ENCODE measurements at regions not wholly inside any gene's neighbourhood (a gene's known extent, or its start where the extent isn't known, plus 50 kb on each side); places are given as distances from the start of the nearest gene placed in this dataset.
A peak's percentile ranks its signal among the peaks of the same experiment; 100 is the strongest.

GRCh38 chr13:89650226-89650625 is 1697.3 kb upstream of the MIR17HG start:
- no peaks in the 10 kb centered on the region for H3F3A ChIP-seq (ENCODE audit: insufficient read depth, low read depth)
- intact Hi-C loops (cut with micrococcal nuclease; ENCODE audit: unreplicated experiment): no loop called here
- TF ChIP-seq CTCF (conservative IDR thresholded peaks at IDR 0.05) (no peak), EZH2 (IDR thresholded peaks at IDR 0.05; ENCODE audit: low read depth) (no peak)
- H3K9me2 ChIP-seq (ENCODE audit: insufficient read depth): no peaks in the 10 kb centered on the region
- no peak overlapping the region for H3K4me2 ChIP-seq
- peaks cover 6% of the 10 kb centered on the region; the same call in 1 of the 2 replicates for H3K9me3 ChIP-seq (ENCODE audit: insufficient read depth, low read depth)
- ChIA-PET POLR2A (ENCODE audit: unreplicated experiment) (no interaction called here), CTCF (no interaction called here)
- DNase-seq: no peak
- no peaks in the 10 kb centered on the region for H3K79me2 ChIP-seq (ENCODE audit: low read depth)
- no peaks in the 10 kb centered on the region for H3K4me1 ChIP-seq (replicated peaks; ENCODE audit: insufficient read depth)
- H4K20me1 ChIP-seq (ENCODE audit: insufficient read depth): no peaks in the 10 kb centered on the region
- H2AFZ ChIP-seq: no peak overlapping the region
- no peak overlapping the region for H3K4me3 ChIP-seq
- H3K36me3 ChIP-seq (ENCODE audit: low read depth): no peaks in the 10 kb centered on the region
- no peaks in the 10 kb centered on the region for H3K27me3 ChIP-seq (ENCODE audit: insufficient read depth, low read depth)
- H3K27ac ChIP-seq: no peak overlapping the region
- BruUV-seq (replicated peaks): no TSS peak

DNA sequence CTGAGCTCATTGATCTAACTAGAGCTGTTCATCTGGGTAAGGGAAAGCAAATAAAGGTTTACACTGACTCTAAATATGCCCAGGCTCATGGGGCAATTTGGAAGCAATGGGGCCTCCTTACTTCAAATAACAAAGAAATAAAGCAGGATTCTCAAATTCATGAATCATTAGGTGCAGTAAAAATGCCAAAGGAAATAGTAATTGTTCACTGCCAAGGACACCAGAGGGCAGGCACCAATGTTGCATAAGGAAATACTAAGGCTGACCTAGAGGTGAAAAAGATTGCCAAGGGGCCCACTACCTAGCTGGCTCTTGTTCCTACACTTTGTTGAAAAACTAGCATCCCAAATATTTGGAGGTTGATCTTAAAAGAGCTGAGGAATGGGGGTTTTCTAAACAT is 1686.7 kb upstream of the MIR17HG start:
- CTCF ChIA-PET: no interaction called here
- no peak overlapping the region for H2AFZ ChIP-seq
- H3K27ac ChIP-seq: no peak overlapping the region
- intact Hi-C loops (cut with micrococcal nuclease; ENCODE audit: unreplicated experiment): no loop called here
- no peaks in the 10 kb centered on the region for H3K9me3 ChIP-seq (ENCODE audit: insufficient read depth, low read depth)
- H3K4me2 ChIP-seq: no peak overlapping the region
- no peaks in the 10 kb centered on the region for H3K79me2 ChIP-seq (ENCODE audit: low read depth)
- H3K9me2 ChIP-seq (ENCODE audit: insufficient read depth): no peaks in the 10 kb centered on the region; the same call in 1 of the 2 replicates
- H3K4me3 ChIP-seq: no peak overlapping the region
- no peaks in the 10 kb centered on the region for H3K4me1 ChIP-seq (replicated peaks; ENCODE audit: insufficient read depth)
- no peaks in the 10 kb centered on the region for H4K20me1 ChIP-seq (ENCODE audit: insufficient read depth)
- no peak for TF ChIP-seq CTCF (conservative IDR thresholded peaks at IDR 0.05)
- no peak for TF ChIP-seq EZH2 (IDR thresholded peaks at IDR 0.05; ENCODE audit: low read depth)
- no peak for DNase-seq
- no TSS peak for BruUV-seq (replicated peaks)
- H3K27me3 ChIP-seq (ENCODE audit: insufficient read depth, low read depth): no peaks in the 10 kb centered on the region
- H3K36me3 ChIP-seq (ENCODE audit: low read depth): no peaks in the 10 kb centered on the region
- no peaks in the 10 kb centered on the region for H3F3A ChIP-seq (ENCODE audit: insufficient read depth, low read depth)
- POLR2A ChIA-PET (ENCODE audit: unreplicated experiment): no interaction called here

DNA sequence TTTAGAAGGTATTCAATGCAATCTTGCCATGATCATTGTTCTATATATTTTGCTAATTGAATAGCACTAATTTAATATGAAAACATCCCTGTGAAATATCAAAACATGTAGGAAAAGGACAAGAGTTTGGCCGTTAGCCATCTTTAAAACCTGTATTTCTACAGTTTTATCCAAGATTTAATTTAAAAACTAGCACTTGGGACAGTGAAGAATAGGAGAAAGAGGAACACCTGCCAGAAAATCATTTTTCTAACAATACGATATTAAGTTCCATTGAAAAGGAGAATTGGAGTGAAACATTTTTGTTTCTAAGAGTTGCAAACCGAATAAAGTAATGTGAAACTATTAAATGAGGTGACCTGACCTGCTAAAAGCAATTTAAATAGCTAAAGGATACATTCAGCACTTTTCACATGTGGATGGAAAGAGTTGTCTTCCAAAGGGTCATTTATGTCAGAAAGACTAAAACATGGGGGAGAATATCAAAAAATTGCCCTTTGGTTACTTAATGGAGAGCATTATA is 1673.6 kb upstream of the MIR17HG start:
- TF ChIP-seq CTCF (conservative IDR thresholded peaks at IDR 0.05): no peak
- no peak for TF ChIP-seq EZH2 (IDR thresholded peaks at IDR 0.05; ENCODE audit: low read depth)
- no peak overlapping the region for H3K4me2 ChIP-seq
- ChIA-PET POLR2A (ENCODE audit: unreplicated experiment) (no interaction called here), CTCF (no interaction called here)
- no peaks in the 10 kb centered on the region for H4K20me1 ChIP-seq (ENCODE audit: insufficient read depth)
- H3K27me3 ChIP-seq (ENCODE audit: insufficient read depth, low read depth): no peaks in the 10 kb centered on the region
- H3K4me1 ChIP-seq (replicated peaks; ENCODE audit: insufficient read depth): no peaks in the 10 kb centered on the region
- H3K9me3 ChIP-seq (ENCODE audit: insufficient read depth, low read depth): no peaks in the 10 kb centered on the region; the same call in 1 of the 2 replicates
- intact Hi-C loops (cut with micrococcal nuclease; ENCODE audit: unreplicated experiment): no loop called here
- no peaks in the 10 kb centered on the region for H3K36me3 ChIP-seq (ENCODE audit: low read depth)
- peak overlapping the region; percentile 37; the same call in 1 of the 2 replicates for H2AFZ ChIP-seq
- H3F3A ChIP-seq (ENCODE audit: insufficient read depth, low read depth): no peaks in the 10 kb centered on the region
- no peak overlapping the region for H3K4me3 ChIP-seq
- DNase-seq: no peak
- H3K9me2 ChIP-seq (ENCODE audit: insufficient read depth): no peaks in the 10 kb centered on the region; the same call in 1 of the 2 replicates
- H3K27ac ChIP-seq: no peak overlapping the region
- BruUV-seq (replicated peaks): no TSS peak
- H3K79me2 ChIP-seq (ENCODE audit: low read depth): no peaks in the 10 kb centered on the region
